Breast epithelium (tissue), 3 donors: ENCODE measurements at regions not wholly inside any gene's neighbourhood (a gene's known extent, or its start where the extent isn't known, plus 50 kb on each side); places are given as distances from the start of the nearest gene placed in this dataset.

Experiments
- CTCF ChIP-seq, 3 donors: fragments of 450-650 bp; IDR thresholded peaks; one replicate each; pipeline ENCODE4 v1.5.1; 2016 to 2017; ENCODE audit warnings: antibody characterized with exemption in 3 of 3, mild to moderate bottlenecking in 3 of 3, moderate library complexity in 3 of 3
- POLR2A ChIP-seq: fragments of 450-650 bp; IDR thresholded peaks from one replicate; pipeline ENCODE4 v1.6.1; 2016; ENCODE audit warnings: antibody characterized with exemption, mild to moderate bottlenecking, moderate library complexity
- POLR2AphosphoS5 ChIP-seq, 3 donors: sonication (generic); formaldehyde crosslinking; IDR thresholded peaks; one replicate each; pipeline ENCODE4 v1.6.1; 2017; ENCODE audit warnings: antibody characterized with exemption in 3 of 3

GRCh38 chr2:67856866-67857265, 205.9 kb downstream of the C1D start:
- TF ChIP-seq CTCF (IDR thresholded peaks at IDR 0.05) (no peak), POLR2A (no peak), POLR2AphosphoS5 (IDR thresholded peaks at IDR 0.05) (no peak)
